Fibroblast of the conjunctiva (primary cell): ENCODE measurements at regions not wholly inside any gene's neighbourhood (a gene's known extent, or its start where the extent isn't known, plus 50 kb on each side); places are given as distances from the start of the nearest gene placed in this dataset.
"Not testable (repeated sequence)": the region's sequence is repeated elsewhere in the genome, so short reads cannot be mapped to it uniquely, and the experiment has no call there.

Experiments used
- DNase-seq: peaks from one replicate; pipeline ENCODE4 v3.0.0-alpha.2; 2010; ENCODE audit warnings: low read depth

- no peak for DNase-seq
These were observed 152.7 kb downstream of the FHIP1A start for GRCh38 chr4:151561551-151562256.

GRCh38 chr4:151563194-151563593 lies 154.2 kb downstream of the FHIP1A start:
- no peak for DNase-seq

- no peak for DNase-seq
These were observed 155.3 kb downstream of the FHIP1A start for GRCh38 chr4:151564321-151564720.

- DNase-seq = no peak
These were observed 156.6 kb downstream of the FHIP1A start for GRCh38 chr4:151565583-151565982.

GRCh38 chr4:151566053-151566452 lies 157.1 kb downstream of the FHIP1A start:
- DNase-seq = no peak

GRCh38 chr4:151567056-151567455 lies 158.1 kb downstream of the FHIP1A start:
- DNase-seq = no peak

- no peak for DNase-seq
These were observed 160.0 kb downstream of the FHIP1A start for GRCh38 chr4:151568966-151569365.

GRCh38 chr4:151569650-151570049 lies 160.7 kb downstream of the FHIP1A start:
- no peak for DNase-seq

- no peak for DNase-seq
These were observed 164.5 kb downstream of the FHIP1A start for GRCh38 chr4:151573474-151573873.

- no peak for DNase-seq
These were observed 165.0 kb downstream of the FHIP1A start for GRCh38 chr4:151573945-151574344.

GRCh38 chr4:151574968-151575367 lies 166.0 kb downstream of the FHIP1A start:
- DNase-seq = no peak

GRCh38 chr4:151575646-151576045 lies 166.7 kb downstream of the FHIP1A start:
- no peak for DNase-seq

- no peak for DNase-seq
These were observed 167.7 kb downstream of the FHIP1A start for GRCh38 chr4:151576627-151577026.

- no peak for DNase-seq
These were observed 172.6 kb downstream of the FHIP1A start for GRCh38 chr4:151581570-151581969.

- no peak for DNase-seq
These were observed 173.1 kb downstream of the FHIP1A start for GRCh38 chr4:151582098-151582497.

- DNase-seq = no peak
These were observed 174.4 kb downstream of the FHIP1A start for GRCh38 chr4:151583157-151583914.

GRCh38 chr4:151584101-151584500 lies 175.1 kb downstream of the FHIP1A start:
- no peak for DNase-seq

GRCh38 chr4:151595629-151596028 lies 165.2 kb downstream of the GATB start:
- not testable (repeated sequence) for DNase-seq

GRCh38 chr4:151597691-151598090 lies 163.1 kb downstream of the GATB start:
- not testable (repeated sequence) for DNase-seq

- DNase-seq = no peak
These were observed 160.9 kb downstream of the GATB start for GRCh38 chr4:151599863-151600262.

- DNase-seq = no peak
These were observed 160.4 kb downstream of the GATB start for GRCh38 chr4:151600432-151600831.

GRCh38 chr4:151603377-151603776 lies 157.4 kb downstream of the GATB start:
- DNase-seq = no peak

GRCh38 chr4:151604238-151604637 lies 156.6 kb downstream of the GATB start:
- peak; percentile 12 for DNase-seq

GRCh38 chr4:151605215-151605614 lies 155.6 kb downstream of the GATB start:
- no peak for DNase-seq
